ENCODE measurements at regions not wholly inside any gene's neighbourhood (a gene's known extent, or its start where the extent isn't known, plus 50 kb on each side); places are given as distances from the start of the nearest gene placed in this dataset.

DNA sequence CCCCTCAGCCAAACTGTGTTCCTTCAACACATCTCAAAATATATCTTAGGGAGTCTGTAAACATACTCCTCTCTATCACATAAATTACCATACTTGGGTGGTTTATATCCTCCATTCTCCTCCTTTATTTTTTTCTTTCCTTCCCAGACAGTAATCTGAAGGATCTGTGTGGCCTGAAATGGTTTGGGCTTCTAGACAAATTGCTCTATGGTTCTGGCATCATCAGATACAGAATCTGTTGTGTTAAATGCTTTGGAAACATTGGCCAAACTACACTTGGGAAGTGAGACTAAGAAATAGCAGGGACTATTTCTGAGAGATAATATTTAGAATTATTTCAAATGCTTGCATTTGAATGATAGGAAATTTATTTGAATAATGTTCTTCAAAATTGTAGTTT, 353.0 kb upstream of the KCND2 start:
- H3K27me3 ChIP-seq (ENCODE audit: control insufficient read depth, insufficient read depth, low read length): no peaks in the 10 kb centered on the region
- H3K9me3 ChIP-seq (ENCODE audit: control insufficient read depth, insufficient read depth, low read length): no peaks in the 10 kb centered on the region
- no peak overlapping the region for H3K27ac ChIP-seq (ENCODE audit: low read depth, low read length)
- TF ChIP-seq, protein P1, sequence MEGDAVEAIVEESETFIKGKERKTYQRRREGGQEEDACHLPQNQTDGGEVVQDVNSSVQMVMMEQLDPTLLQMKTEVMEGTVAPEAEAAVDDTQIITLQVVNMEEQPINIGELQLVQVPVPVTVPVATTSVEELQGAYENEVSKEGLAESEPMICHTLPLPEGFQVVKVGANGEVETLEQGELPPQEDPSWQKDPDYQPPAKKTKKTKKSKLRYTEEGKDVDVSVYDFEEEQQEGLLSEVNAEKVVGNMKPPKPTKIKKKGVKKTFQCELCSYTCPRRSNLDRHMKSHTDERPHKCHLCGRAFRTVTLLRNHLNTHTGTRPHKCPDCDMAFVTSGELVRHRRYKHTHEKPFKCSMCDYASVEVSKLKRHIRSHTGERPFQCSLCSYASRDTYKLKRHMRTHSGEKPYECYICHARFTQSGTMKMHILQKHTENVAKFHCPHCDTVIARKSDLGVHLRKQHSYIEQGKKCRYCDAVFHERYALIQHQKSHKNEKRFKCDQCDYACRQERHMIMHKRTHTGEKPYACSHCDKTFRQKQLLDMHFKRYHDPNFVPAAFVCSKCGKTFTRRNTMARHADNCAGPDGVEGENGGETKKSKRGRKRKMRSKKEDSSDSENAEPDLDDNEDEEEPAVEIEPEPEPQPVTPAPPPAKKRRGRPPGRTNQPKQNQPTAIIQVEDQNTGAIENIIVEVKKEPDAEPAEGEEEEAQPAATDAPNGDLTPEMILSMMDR (IDR thresholded peaks at IDR 0.05; ENCODE audit: low read depth, low read length): no peak
- ChIA-PET CTCF (no interaction called here), POLR2A (no interaction called here)
- H3K4me3 ChIP-seq (ENCODE audit: low read depth, low read length): no peak overlapping the region
- DNase-seq (ENCODE audit: low read depth, low spot score): no peak

- no peak for DNase-seq (ENCODE audit: low read depth, low spot score)
- Histone ChIP-seq H3K4me3 (ENCODE audit: low read depth, low read length) (no peak overlapping the region), H3K27me3 (ENCODE audit: control insufficient read depth, insufficient read depth, low read length) (no peaks in the 10 kb centered on the region), H3K27ac (ENCODE audit: low read depth, low read length) (no peak overlapping the region), H3K9me3 (ENCODE audit: control insufficient read depth, insufficient read depth, low read length) (no peaks in the 10 kb centered on the region)
- POLR2A ChIA-PET: no interaction called here
- TF ChIP-seq, protein P1 (IDR thresholded peaks at IDR 0.05; ENCODE audit: low read depth, low read length): no peak
- CTCF ChIA-PET: interaction anchor here (1.4 to 2.7 kb wide), 2 partner anchors 9 to 345 kb away, joined by 3 to 11 read pairs; no protein-coding TSS in a partner anchor
Observed at GRCh38 chr7:119925581-119926289, 347.2 kb upstream of the KCND2 start.

- DNase-seq (ENCODE audit: low read depth, low spot score): no peak
- Histone ChIP-seq H3K27ac (ENCODE audit: low read depth, low read length) (no peak overlapping the region), H3K9me3 (ENCODE audit: control insufficient read depth, insufficient read depth, low read length) (no peaks in the 10 kb centered on the region), H3K4me3 (ENCODE audit: low read depth, low read length) (no peak overlapping the region), H3K27me3 (ENCODE audit: control insufficient read depth, insufficient read depth, low read length) (no peaks in the 10 kb centered on the region)
- ChIA-PET CTCF (interaction anchor here (1.1 kb wide), 1 partner anchor 12 kb away, joined by 3 read pairs; no protein-coding TSS in a partner anchor), POLR2A (no interaction called here)
- TF ChIP-seq, protein P1 (IDR thresholded peaks at IDR 0.05; ENCODE audit: low read depth, low read length): no peak
Observed at GRCh38 chr7:119929891-119930290, 343.1 kb upstream of the KCND2 start.

- Histone ChIP-seq H3K27me3 (ENCODE audit: control insufficient read depth, insufficient read depth, low read length) (no peaks in the 10 kb centered on the region), H3K4me3 (ENCODE audit: low read depth, low read length) (no peak overlapping the region), H3K9me3 (ENCODE audit: control insufficient read depth, insufficient read depth, low read length) (no peaks in the 10 kb centered on the region), H3K27ac (ENCODE audit: low read depth, low read length) (no peak overlapping the region)
- POLR2A ChIA-PET: no interaction called here
- DNase-seq (ENCODE audit: low read depth, low spot score): no peak
- CTCF ChIA-PET: interaction anchor here (0.5 to 1.1 kb wide), 2 partner anchors 11 to 620 kb away, joined by 3 read pairs; no protein-coding TSS in a partner anchor
- TF ChIP-seq, protein P1 (IDR thresholded peaks at IDR 0.05; ENCODE audit: low read depth, low read length): no peak
Observed at GRCh38 chr7:119931230-119931824, 341.6 kb upstream of the KCND2 start.

DNA sequence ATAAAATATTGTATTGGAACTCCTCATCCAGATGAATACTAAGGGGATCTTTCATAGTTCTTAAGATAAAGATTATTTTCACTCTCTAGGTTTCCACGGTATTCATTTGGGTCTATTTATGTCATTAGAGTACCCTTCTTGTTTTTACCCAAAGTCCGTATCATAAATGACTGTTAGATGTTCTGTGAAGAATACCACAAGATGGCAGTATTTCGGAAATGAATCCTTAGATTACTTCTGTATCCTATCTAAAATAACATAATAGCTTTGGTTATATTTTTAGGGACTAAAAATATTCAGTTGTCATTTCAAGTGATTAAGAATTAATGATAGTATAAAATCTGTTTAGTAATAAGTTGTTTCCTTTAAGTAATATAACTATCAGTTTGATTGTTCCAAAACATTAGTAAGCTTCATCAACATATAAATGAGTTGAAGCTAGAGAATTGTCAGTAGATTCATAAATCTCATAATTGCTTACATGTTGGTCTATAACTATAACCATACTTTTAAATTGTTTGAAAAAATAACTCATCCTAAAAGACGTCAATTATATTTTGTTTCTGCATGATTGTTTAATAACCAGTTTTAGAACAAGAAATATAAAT, 337.5 kb upstream of the KCND2 start:
- Histone ChIP-seq H3K4me3 (ENCODE audit: low read depth, low read length) (no peak overlapping the region), H3K27ac (ENCODE audit: low read depth, low read length) (no peak overlapping the region), H3K9me3 (ENCODE audit: control insufficient read depth, insufficient read depth, low read length) (no peaks in the 10 kb centered on the region), H3K27me3 (ENCODE audit: control insufficient read depth, insufficient read depth, low read length) (no peaks in the 10 kb centered on the region)
- TF ChIP-seq, protein P1 (IDR thresholded peaks at IDR 0.05; ENCODE audit: low read depth, low read length): peak; percentile 49
- POLR2A ChIA-PET: no interaction called here
- peak; percentile 15 for DNase-seq (ENCODE audit: low read depth, low spot score)
- CTCF ChIA-PET: interaction anchor here (0.5 to 4.6 kb wide), 31 partner anchors 9 to 648 kb away, joined by 3 to 53 read pairs (median 4); partner anchors contain the start of gene KCND2

All from AG04450 (cell line).